Neural progenitor cell (in vitro differentiated cells): ENCODE measurements at regions not wholly inside any gene's neighbourhood (a gene's known extent, or its start where the extent isn't known, plus 50 kb on each side); places are given as distances from the start of the nearest gene placed in this dataset.

Experiments used
- DNase-seq: peaks from one replicate; pipeline ENCODE4 v3.0.0-alpha.2; 2016; ENCODE audit warnings: low spot score
- H2AFZ ChIP-seq: fragments of 200-600 bp; sonication (generic); replicated peaks from 2 replicates; pipeline ENCODE4 v1.6.1; 2016; ENCODE audit warnings: antibody characterized with exemption
- H3F3A ChIP-seq: fragments of 200-600 bp; sonication (generic); 2 replicates; pipeline ENCODE4 v1.6.1; 2016; ENCODE audit warnings: antibody characterized with exemption, low read depth
- H3K27ac ChIP-seq: fragments of 200-600 bp; sonication (generic); 2 replicates; pipeline ENCODE4 v1.5.1; 2016; ENCODE audit warnings: mild to moderate bottlenecking
- H3K27me3 ChIP-seq: fragments of 200-600 bp; sonication (generic); 2 replicates; pipeline ENCODE4 v1.6.1; 2016; ENCODE audit warnings: mild to moderate bottlenecking, moderate library complexity
- H3K36me3 ChIP-seq: fragments of 200-600 bp; sonication (generic); 2 replicates; pipeline ENCODE4 v1.5.1; 2016
- H3K4me1 ChIP-seq: fragments of 200-600 bp; sonication (generic); 2 replicates; pipeline ENCODE4 v1.6.1; 2016; ENCODE audit warnings: mixed run types
- H3K4me2 ChIP-seq: fragments of 200-600 bp; sonication (generic); 2 replicates; pipeline ENCODE4 v1.6.1; 2016
- H3K4me3 ChIP-seq: fragments of 200-600 bp; sonication (generic); 2 replicates; pipeline ENCODE4 v1.5.1; 2016
- H3K79me2 ChIP-seq: fragments of 200-600 bp; sonication (generic); 2 replicates; pipeline ENCODE4 v1.6.1; 2016; ENCODE audit warnings: low read depth
- H3K9ac ChIP-seq: fragments of 200-600 bp; sonication (generic); 2 replicates; pipeline ENCODE4 v1.6.1; 2016
- H3K9me3 ChIP-seq: fragments of 200-600 bp; sonication (generic); 2 replicates; pipeline ENCODE4 v1.5.1; 2016; ENCODE audit warnings: low read depth
- H4K20me1 ChIP-seq: fragments of 200-600 bp; sonication (generic); 2 replicates; pipeline ENCODE4 v1.6.1; 2016; ENCODE audit warnings: low read depth
- H3K27ac Mint-ChIP-seq: 3 replicates; pipeline ENCODE4 v1.8.0; 2021; ENCODE audit warnings: mixed read lengths
- H3K27me3 Mint-ChIP-seq: 2 replicates; pipeline ENCODE4 v1.8.0; 2022; ENCODE audit warnings: low read depth, mild to moderate bottlenecking, inconsistent platforms, moderate library complexity, mixed read lengths; ENCODE audit not compliant: insufficient read depth
- H3K36me3 Mint-ChIP-seq: 3 replicates; pipeline ENCODE4 v1.8.0; 2021; ENCODE audit warnings: mixed read lengths
- H3K4me1 Mint-ChIP-seq: 3 replicates; pipeline ENCODE4 v1.8.0; 2021; ENCODE audit warnings: mixed read lengths
- H3K4me3 Mint-ChIP-seq: 3 replicates; pipeline ENCODE4 v1.8.0; 2021; ENCODE audit warnings: mild to moderate bottlenecking, moderate library complexity, mixed read lengths
- H3K9me3 Mint-ChIP-seq: 3 replicates; pipeline ENCODE4 v1.8.0; 2020; ENCODE audit warnings: mixed read lengths
- EZH2 ChIP-seq: fragments of 200-600 bp; sonication (generic); IDR thresholded peaks from 2 replicates; pipeline ENCODE4 v1.6.1; 2017; ENCODE audit warnings: antibody characterized with exemption, mild to moderate bottlenecking, moderate library complexity
- EZH2phosphoT487 ChIP-seq: fragments of 200-600 bp; sonication (generic); IDR thresholded peaks from 2 replicates; pipeline ENCODE4 v1.6.1; 2017; ENCODE audit warnings: antibody characterized with exemption
- TF ChIP-seq, protein P1 (sequence below): fragments of 200-600 bp; sonication (generic); IDR thresholded peaks from 2 replicates; pipeline ENCODE4 v1.5.1; 2017; ENCODE audit warnings: antibody characterized with exemption, mild to moderate bottlenecking

DNA sequence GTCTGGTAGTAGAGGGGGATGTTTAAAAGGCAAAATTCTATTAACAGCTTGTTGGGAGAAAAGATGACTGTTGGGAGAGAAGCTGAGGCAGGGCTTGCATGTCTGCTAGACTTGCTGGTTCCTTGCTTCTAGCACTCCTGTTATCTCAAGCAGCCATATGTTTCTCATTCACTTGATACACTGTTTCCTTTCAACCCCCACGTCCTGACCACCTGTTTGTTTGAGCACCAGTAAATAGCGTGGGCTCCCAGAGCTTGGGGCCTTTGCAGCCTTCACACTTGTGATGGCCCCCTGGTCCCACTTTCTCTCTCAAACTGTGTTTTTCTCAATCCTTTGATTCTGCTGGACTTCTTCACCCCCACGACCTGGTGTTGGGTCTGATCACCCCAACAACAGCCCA is 111.7 kb upstream of the TMEM161B start:
- H3F3A ChIP-seq, result no peaks in the 10 kb centered on the region
- no peaks in the 10 kb centered on the region for H3K36me3 ChIP-seq
- no peak overlapping the region for H2AFZ ChIP-seq
- TF ChIP-seq, protein P1, sequence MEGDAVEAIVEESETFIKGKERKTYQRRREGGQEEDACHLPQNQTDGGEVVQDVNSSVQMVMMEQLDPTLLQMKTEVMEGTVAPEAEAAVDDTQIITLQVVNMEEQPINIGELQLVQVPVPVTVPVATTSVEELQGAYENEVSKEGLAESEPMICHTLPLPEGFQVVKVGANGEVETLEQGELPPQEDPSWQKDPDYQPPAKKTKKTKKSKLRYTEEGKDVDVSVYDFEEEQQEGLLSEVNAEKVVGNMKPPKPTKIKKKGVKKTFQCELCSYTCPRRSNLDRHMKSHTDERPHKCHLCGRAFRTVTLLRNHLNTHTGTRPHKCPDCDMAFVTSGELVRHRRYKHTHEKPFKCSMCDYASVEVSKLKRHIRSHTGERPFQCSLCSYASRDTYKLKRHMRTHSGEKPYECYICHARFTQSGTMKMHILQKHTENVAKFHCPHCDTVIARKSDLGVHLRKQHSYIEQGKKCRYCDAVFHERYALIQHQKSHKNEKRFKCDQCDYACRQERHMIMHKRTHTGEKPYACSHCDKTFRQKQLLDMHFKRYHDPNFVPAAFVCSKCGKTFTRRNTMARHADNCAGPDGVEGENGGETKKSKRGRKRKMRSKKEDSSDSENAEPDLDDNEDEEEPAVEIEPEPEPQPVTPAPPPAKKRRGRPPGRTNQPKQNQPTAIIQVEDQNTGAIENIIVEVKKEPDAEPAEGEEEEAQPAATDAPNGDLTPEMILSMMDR, result no peak
- TF ChIP-seq EZH2phosphoT487 (no peak), EZH2 (no peak)
- H4K20me1 ChIP-seq, result no peaks in the 10 kb centered on the region
- no peak overlapping the region for H3K27ac ChIP-seq
- Mint-ChIP-seq H3K4me1 (peaks cover 3% of the 10 kb centered on the region), H3K4me3 (no peak overlapping the region), H3K27me3 (peaks cover 8% of the 10 kb centered on the region), H3K9me3 (peaks cover 6% of the 10 kb centered on the region), H3K36me3 (peaks cover 2% of the 10 kb centered on the region), H3K27ac (no peak overlapping the region)
- H3K27me3 ChIP-seq, result no peaks in the 10 kb centered on the region
- DNase-seq, result no peak
- no peak overlapping the region for H3K9ac ChIP-seq
- H3K9me3 ChIP-seq, result no peaks in the 10 kb centered on the region
- no peaks in the 10 kb centered on the region for H3K4me1 ChIP-seq
- H3K79me2 ChIP-seq, result no peaks in the 10 kb centered on the region
- no peak overlapping the region for H3K4me2 ChIP-seq
- no peak overlapping the region for H3K4me3 ChIP-seq

DNA sequence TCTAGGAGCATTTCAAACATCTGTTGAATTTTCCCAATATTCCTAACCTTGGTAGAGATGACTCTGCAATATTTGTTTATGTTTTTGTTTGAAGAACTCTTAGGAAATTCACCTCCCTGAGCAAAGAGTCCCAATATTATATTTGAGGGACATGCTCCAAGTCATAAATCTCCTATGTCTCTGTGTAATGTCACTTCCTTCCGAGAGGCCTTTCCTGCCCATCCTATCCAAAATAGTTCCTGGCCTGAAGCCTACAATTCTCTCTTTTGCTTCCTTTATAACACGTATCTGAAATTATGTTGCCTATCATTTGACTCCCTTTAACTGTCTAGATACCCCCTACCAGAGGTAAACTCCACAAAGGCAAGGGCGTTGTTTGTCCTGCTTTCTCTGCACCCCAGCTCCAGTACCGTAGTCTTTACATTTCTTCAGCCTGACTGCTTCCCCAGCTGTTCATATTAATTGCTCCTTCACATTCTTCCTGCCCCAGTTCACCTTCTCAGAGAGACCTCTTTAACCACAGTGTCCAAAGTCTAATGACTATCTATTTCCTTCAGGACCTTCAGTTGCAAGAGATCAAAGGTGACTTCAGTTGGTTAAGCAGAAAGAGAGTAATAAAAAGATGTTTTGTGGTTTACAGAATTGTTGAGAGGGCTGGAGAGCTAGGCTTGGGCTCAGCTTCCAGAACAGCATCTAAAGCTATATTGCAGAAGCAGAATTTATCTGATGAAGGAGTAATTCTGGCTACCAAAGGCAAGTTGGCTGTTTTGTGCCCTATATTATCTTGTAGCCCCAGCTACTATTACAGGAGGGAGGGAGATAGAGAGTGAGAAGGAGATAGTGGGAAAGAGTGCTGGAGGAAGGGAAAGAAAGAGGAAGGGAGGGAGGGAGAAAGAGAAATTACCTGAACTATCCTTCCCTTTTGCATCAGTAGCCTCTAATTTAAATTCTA is 109.3 kb upstream of the TMEM161B start:
- H3K9me3 Mint-ChIP-seq, result peaks cover 3% of the 10 kb centered on the region
- Histone ChIP-seq H3K9ac (no peak overlapping the region), H3K4me2 (no peak overlapping the region), H3K27me3 (no peaks in the 10 kb centered on the region), H3K36me3 (no peaks in the 10 kb centered on the region), H3K79me2 (no peaks in the 10 kb centered on the region), H3K27ac (no peak overlapping the region), H3K9me3 (no peaks in the 10 kb centered on the region), H3F3A (no peaks in the 10 kb centered on the region), H3K4me1 (no peaks in the 10 kb centered on the region), H4K20me1 (no peaks in the 10 kb centered on the region), H3K4me3 (no peak overlapping the region), H2AFZ (no peak overlapping the region)
- H3K27ac Mint-ChIP-seq, result no peak overlapping the region
- no peak for DNase-seq
- peaks cover 2% of the 10 kb centered on the region for H3K36me3 Mint-ChIP-seq
- peaks cover 6% of the 10 kb centered on the region for H3K27me3 Mint-ChIP-seq
- H3K4me1 Mint-ChIP-seq, result peaks cover 3% of the 10 kb centered on the region
- H3K4me3 Mint-ChIP-seq, result no peak overlapping the region
- TF ChIP-seq EZH2phosphoT487 (no peak), EZH2 (no peak)
- TF ChIP-seq, protein P1, result no peak

DNA sequence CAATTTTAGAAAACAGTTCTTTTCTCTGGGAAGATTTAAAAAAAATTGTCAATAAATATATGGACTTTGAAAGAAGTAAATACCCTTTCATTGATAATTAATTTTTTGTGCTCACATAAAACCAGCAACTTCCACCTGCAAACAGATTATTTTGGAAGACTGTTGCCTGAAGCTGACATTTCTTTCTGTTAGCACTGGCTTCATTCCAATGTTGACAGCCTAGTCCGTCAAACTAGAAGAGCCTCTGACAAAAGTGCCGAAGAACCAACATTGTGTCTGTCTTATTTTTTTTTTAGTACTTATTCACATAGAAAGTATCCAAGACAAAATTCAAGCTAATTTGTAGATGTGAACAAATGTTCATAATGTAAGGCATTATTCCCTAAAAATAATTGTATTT is 108.6 kb upstream of the TMEM161B start:
- Histone ChIP-seq H3F3A (no peaks in the 10 kb centered on the region), H3K27ac (no peak overlapping the region), H3K36me3 (no peaks in the 10 kb centered on the region), H3K79me2 (no peaks in the 10 kb centered on the region), H4K20me1 (no peaks in the 10 kb centered on the region), H3K4me1 (no peaks in the 10 kb centered on the region), H3K27me3 (no peaks in the 10 kb centered on the region), H2AFZ (no peak overlapping the region), H3K9ac (no peak overlapping the region), H3K9me3 (no peaks in the 10 kb centered on the region), H3K4me2 (no peak overlapping the region), H3K4me3 (no peak overlapping the region)
- H3K4me3 Mint-ChIP-seq, result no peak overlapping the region
- peaks cover 3% of the 10 kb centered on the region for H3K9me3 Mint-ChIP-seq
- peaks cover 6% of the 10 kb centered on the region for H3K27me3 Mint-ChIP-seq
- DNase-seq, result no peak
- no peak for TF ChIP-seq EZH2
- TF ChIP-seq EZH2phosphoT487, result no peak
- TF ChIP-seq, protein P1, result no peak
- peaks cover 2% of the 10 kb centered on the region for H3K36me3 Mint-ChIP-seq
- H3K4me1 Mint-ChIP-seq, result peaks cover 3% of the 10 kb centered on the region
- H3K27ac Mint-ChIP-seq, result no peak overlapping the region
